HCT116 (cell line): ENCODE measurements at regions not wholly inside any gene's neighbourhood (a gene's known extent, or its start where the extent isn't known, plus 50 kb on each side); places are given as distances from the start of the nearest gene placed in this dataset.

Experiments
- ATAC-seq: fragments of 200-7000 bp; cut with Tn5 transposase; 2 replicates; pipeline ENCODE4 v1.9.1; 2020; ENCODE audit warnings: mild to moderate bottlenecking, moderate library complexity
- BruUV-seq: library from RNA; stranded (reverse); fragments of 400-500 nt; replicated peaks from 2 replicates; lab custom pipeline; 2021; lab: Mats Ljungman, UMichigan
- CTCF ChIA-PET: fragments of 300-600 bp; sonication (Branson Sonifier 250); formaldehyde crosslinking; loops from one replicate; lab custom pipeline; 2021; ENCODE audit warnings: antibody characterized with exemption; lab: Charles Lee
- POLR2A ChIA-PET: fragments of 300-600, 350-600 bp; sonication (Branson Sonifier 250); formaldehyde crosslinking; loops from one replicate; lab custom pipeline; 2021; ENCODE audit warnings: antibody characterized with exemption; lab: Charles Lee
- RAD21 ChIA-PET, 2 experiments: fragments of 300-600 bp; sonication (Branson Sonifier 250); formaldehyde crosslinking; loops; one replicate each; lab custom pipeline; 2023; ENCODE audit warnings: low total read pairs in 2 of 2; ENCODE audit not compliant: uncharacterized antibody in 2 of 2, unreplicated experiment in 2 of 2, low non-redundant PET in 1 of 2; lab: Charles Lee
- DNase-seq: peaks from one replicate; pipeline ENCODE4 v3.0.0-alpha.2; 2010; ENCODE audit warnings: low read depth, low spot score
- H2AFZ ChIP-seq: fragments of 200-600 bp; shearing (Covaris generic), sonication (generic); 2 replicates; pipeline ENCODE4 v1.6.1; 2017; ENCODE audit warnings: low read depth, mixed run types, mixed read lengths, antibody characterized with exemption, low read length; ENCODE audit not compliant: poor library complexity, severe bottlenecking
- H3K27ac ChIP-seq: 2 replicates; pipeline ENCODE4 v1.5.1; 2012; ENCODE audit warnings: low read depth, low read length
- H3K27me3 ChIP-seq: fragments of 200-600 bp; sonication (generic); 2 replicates; pipeline ENCODE4 v1.6.1; 2016; ENCODE audit warnings: mixed run types, low read length, mixed read lengths; ENCODE audit not compliant: insufficient read depth
- H3K36me3 ChIP-seq, 2 experiments: fragments of 200-500 bp in 1 of 2; fragments of 200-600 bp in 1 of 2; sonication (Bioruptor generic) in 1 of 2; sonication (generic) in 1 of 2; 2 replicates each; pipeline versions ENCODE4 v1.5.1 to v1.6.1; 2014 to 2016; ENCODE audit warnings: low read length in 2 of 2, inconsistent platforms in 1 of 2, mixed read lengths in 1 of 2, mixed run types in 1 of 2; ENCODE audit not compliant: insufficient read depth in 2 of 2, control insufficient read depth in 1 of 2
- H3K4me1 ChIP-seq, 2 experiments: fragments of 200-600 bp in 1 of 2; sonication (generic) in 1 of 2; 2 replicates each; pipeline versions ENCODE4 v1.5.1 to v1.6.1; 2012 to 2017; ENCODE audit warnings: low read length in 2 of 2, inconsistent platforms in 1 of 2, mild to moderate bottlenecking in 1 of 2, mixed read lengths in 1 of 2, mixed run types in 1 of 2, moderate library complexity in 1 of 2; ENCODE audit not compliant: insufficient read depth in 2 of 2, control insufficient read depth in 1 of 2
- H3K4me2 ChIP-seq: fragments of 200-600 bp; sonication (generic); 2 replicates; pipeline ENCODE4 v1.6.1; 2017; ENCODE audit warnings: mixed run types, low read length, mixed read lengths
- H3K4me3 ChIP-seq, 2 experiments: fragments of 200-600 bp in 1 of 2; sonication (generic) in 1 of 2; replicated peaks in 1 of 2; 2 replicates each; pipeline ENCODE4 v1.5.1; 2011 to 2016; ENCODE audit warnings: low read length in 2 of 2, control low read depth in 1 of 2, low read depth in 1 of 2, mild to moderate bottlenecking in 1 of 2, mixed read lengths in 1 of 2, mixed run types in 1 of 2
- H3K79me2 ChIP-seq: fragments of 200-600 bp; sonication (generic); 2 replicates; pipeline ENCODE4 v1.6.1; 2017; ENCODE audit warnings: mild to moderate bottlenecking, mixed run types, low read length, moderate library complexity, mixed read lengths; ENCODE audit not compliant: insufficient read depth
- H3K9ac ChIP-seq: fragments of 200-600 bp; sonication (generic); 2 replicates; pipeline ENCODE4 v1.6.1; 2016; ENCODE audit warnings: low read length, mixed read lengths
- H3K9me2 ChIP-seq: fragments of 200-600 bp; sonication (generic), shearing (Covaris generic); 2 replicates; pipeline ENCODE4 v1.6.1; 2017; ENCODE audit warnings: mixed run types, mild to moderate bottlenecking, moderate library complexity; ENCODE audit not compliant: insufficient read depth
- H3K9me3 ChIP-seq, 2 experiments: fragments of 200-500 bp in 1 of 2; fragments of 200-600 bp in 1 of 2; sonication (Bioruptor generic) in 1 of 2; sonication (generic) in 1 of 2; 2 replicates each; pipeline ENCODE4 v1.6.1; 2014 to 2017; ENCODE audit warnings: low read length in 2 of 2, mixed read lengths in 2 of 2, inconsistent platforms in 1 of 2, low read depth in 1 of 2, mild to moderate bottlenecking in 1 of 2, mixed run types in 1 of 2, moderate library complexity in 1 of 2; ENCODE audit not compliant: control insufficient read depth in 1 of 2, insufficient read depth in 1 of 2
- H4K20me1 ChIP-seq: fragments of 200-600 bp; sonication (generic), shearing (Covaris generic); 2 replicates; pipeline ENCODE4 v1.6.1; 2017; ENCODE audit warnings: mixed run types, mild to moderate bottlenecking, moderate library complexity; ENCODE audit not compliant: insufficient read depth
- CBX3 ChIP-seq: IDR thresholded peaks from 2 replicates; pipeline ENCODE4 v1.6.1; 2012; ENCODE audit warnings: low read depth
- CEBPB ChIP-seq: IDR thresholded peaks from 2 replicates; pipeline ENCODE4 v1.6.1; 2012; ENCODE audit warnings: low read depth
- CTCF ChIP-seq, 3 experiments: fragments of 200-600 bp in 1 of 3; sonication (generic) in 1 of 3; IDR thresholded peaks in 2 of 3; conservative IDR thresholded peaks in 1 of 3; 2 replicates each; pipeline ENCODE4 v1.5.1; 2012 to 2017; ENCODE audit warnings: low read depth in 2 of 3, low read length in 2 of 3, antibody characterized with exemption in 1 of 3, borderline replicate concordance in 1 of 3, control low read depth in 1 of 3, mild to moderate bottlenecking in 1 of 3, mixed read lengths in 1 of 3, mixed run types in 1 of 3, moderate library complexity in 1 of 3; ENCODE audit not compliant: insufficient read depth in 1 of 3
- EGR1 ChIP-seq: IDR thresholded peaks from 2 replicates; pipeline ENCODE4 v1.6.1; 2012; ENCODE audit warnings: low read depth
- ELF1 ChIP-seq: IDR thresholded peaks from 2 replicates; pipeline ENCODE4 v1.6.1; 2012; ENCODE audit warnings: low read depth, borderline replicate concordance
- EZH2 ChIP-seq: fragments of 200-600 bp; sonication (generic); IDR thresholded peaks from 2 replicates; pipeline ENCODE4 v1.6.1; 2017; ENCODE audit warnings: antibody characterized with exemption, mixed run types
- MAX ChIP-seq: IDR thresholded peaks from 2 replicates; pipeline ENCODE4 v1.6.1; 2012
- POLR2AphosphoS5 ChIP-seq: IDR thresholded peaks from 2 replicates; pipeline ENCODE4 v1.6.1; 2011; ENCODE audit warnings: mild to moderate bottlenecking, low read depth, low read length, moderate library complexity
- RAD21 ChIP-seq: IDR thresholded peaks from 2 replicates; pipeline ENCODE4 v1.6.1; 2012; ENCODE audit warnings: low read depth, mild to moderate bottlenecking
- SIN3A ChIP-seq: IDR thresholded peaks from 2 replicates; pipeline ENCODE4 v1.6.1; 2012; ENCODE audit warnings: low read depth
- SP1 ChIP-seq: IDR thresholded peaks from 2 replicates; pipeline ENCODE4 v1.6.1; 2012; ENCODE audit warnings: low read depth
- SRF ChIP-seq: IDR thresholded peaks from 2 replicates; pipeline ENCODE4 v1.6.1; 2012; ENCODE audit warnings: low read depth
- ZBTB33 ChIP-seq: IDR thresholded peaks from 2 replicates; pipeline ENCODE4 v1.6.1; 2011; ENCODE audit warnings: mild to moderate bottlenecking, low read length, moderate library complexity; ENCODE audit not compliant: insufficient replicate concordance; ENCODE audit errors: extremely low read depth
- ZFX ChIP-seq: fragments of 450-650 bp; IDR thresholded peaks from 2 replicates; pipeline ENCODE4 v1.6.1; 2017
- ZNF274 ChIP-seq: fragments of 200-500 bp; sonication (Bioruptor generic); IDR thresholded peaks from 2 replicates; pipeline ENCODE4 v1.6.1; 2014; ENCODE audit warnings: mild to moderate bottlenecking, low read depth, low read length, inconsistent platforms
- intact Hi-C: fragments of 100-400 bp; cut with micrococcal nuclease; formaldehyde crosslinking; loops from 2 replicates; pipeline ENCODE4 v1.10.0; 2022
- TF ChIP-seq, protein P1 (sequence below): IDR thresholded peaks from 2 replicates; pipeline ENCODE4 v1.6.1; 2012

DNA sequence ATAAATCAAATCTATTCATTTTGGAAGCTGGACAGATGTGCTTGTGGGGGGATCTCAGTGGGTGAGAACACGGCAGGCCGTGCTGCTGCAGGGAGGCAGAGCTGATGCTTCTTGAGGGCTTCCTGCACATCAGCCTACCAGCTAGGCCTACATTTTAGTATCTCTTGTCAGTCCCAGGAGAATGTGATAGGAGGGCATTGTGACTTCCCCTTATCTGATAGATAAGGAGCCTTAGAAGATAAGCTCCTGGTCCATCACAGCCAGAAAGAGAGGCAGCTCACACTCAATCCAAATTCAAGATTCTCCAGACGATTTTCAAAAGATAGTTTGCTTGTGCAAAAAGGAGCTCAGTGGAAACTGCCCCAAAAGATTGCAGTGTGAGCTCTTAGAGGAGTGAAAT, 89.0 kb downstream of the SHANK2 start:
- Histone ChIP-seq H3K4me1 (no peaks in the 10 kb centered on the region), H4K20me1 (no peaks in the 10 kb centered on the region), H3K27ac (no peak overlapping the region), H3K4me3 (no peak overlapping the region), H3K4me2 (no peak overlapping the region), H3K79me2 (no peaks in the 10 kb centered on the region)
- CTCF ChIA-PET = no interaction called here
- ATAC-seq = no peak
- no peak for TF ChIP-seq SP1
- no peak for TF ChIP-seq CBX3
- no peak for TF ChIP-seq SIN3A
- TF ChIP-seq, protein P1, sequence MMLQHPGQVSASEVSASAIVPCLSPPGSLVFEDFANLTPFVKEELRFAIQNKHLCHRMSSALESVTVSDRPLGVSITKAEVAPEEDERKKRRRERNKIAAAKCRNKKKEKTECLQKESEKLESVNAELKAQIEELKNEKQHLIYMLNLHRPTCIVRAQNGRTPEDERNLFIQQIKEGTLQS = no peak
- TF ChIP-seq ELF1 = no peak
- TF ChIP-seq CTCF (IDR thresholded peaks at IDR 0.05 in 2 of 3, conservative IDR thresholded peaks at IDR 0.05 in 1 of 3; ENCODE audit: borderline replicate concordance in 1 of 3, insufficient read depth in 1 of 3, low read depth in 2 of 3, low read length in 2 of 3) = no peak
- TF ChIP-seq MAX = no peak
- TF ChIP-seq EGR1 = no peak
- TF ChIP-seq, all 23 proteins: peak for 0
- intact Hi-C loops = no loop called here
- ChIA-PET RAD21 (no interaction called here), POLR2A (no interaction called here)
- H2AFZ ChIP-seq = no peak overlapping the region
- no peaks in the 10 kb centered on the region for H3K9me2 ChIP-seq
- no peaks in the 10 kb centered on the region for H3K9me3 ChIP-seq
- no peak for DNase-seq
- H3K9ac ChIP-seq = no peak overlapping the region
- no peaks in the 10 kb centered on the region for H3K36me3 ChIP-seq
- no TSS peak for BruUV-seq
- no peaks in the 10 kb centered on the region for H3K27me3 ChIP-seq

DNA sequence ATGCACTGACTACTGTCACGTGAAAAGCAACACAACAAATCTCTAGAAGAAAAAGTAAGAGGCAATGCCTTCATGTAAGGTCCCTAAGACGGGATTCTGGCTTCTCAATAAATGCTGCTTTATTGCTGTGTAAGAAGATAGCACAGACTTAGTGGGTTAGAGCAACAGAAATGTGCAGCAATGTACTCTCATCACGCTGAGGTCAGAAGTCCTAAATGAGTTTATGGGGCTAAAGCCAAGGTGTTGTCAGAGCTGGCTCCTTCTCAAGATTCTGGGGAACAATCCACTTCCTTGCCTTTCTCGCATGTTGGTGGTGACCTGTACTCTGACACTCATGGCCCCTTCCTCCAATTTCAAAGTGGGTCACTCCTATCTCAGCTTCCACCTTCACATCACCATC, 93.4 kb downstream of the SHANK2 start:
- Histone ChIP-seq H2AFZ (no peak overlapping the region), H3K79me2 (no peaks in the 10 kb centered on the region), H3K9me2 (no peaks in the 10 kb centered on the region), H3K4me1 (no peaks in the 10 kb centered on the region), H3K27ac (no peak overlapping the region), H3K4me2 (no peak overlapping the region), H3K27me3 (no peaks in the 10 kb centered on the region), H3K4me3 (no peak overlapping the region), H3K36me3 (no peaks in the 10 kb centered on the region), H3K9ac (no peak overlapping the region), H4K20me1 (no peaks in the 10 kb centered on the region), H3K9me3 (no peaks in the 10 kb centered on the region)
- no TSS peak for BruUV-seq
- ChIA-PET CTCF (no interaction called here), POLR2A (no interaction called here), RAD21 (no interaction called here)
- ATAC-seq (no peak), DNase-seq (no peak)
- intact Hi-C loops = no loop called here
- TF ChIP-seq SIN3A = no peak
- TF ChIP-seq ZNF274 = no peak
- TF ChIP-seq RAD21 = no peak
- TF ChIP-seq CTCF (IDR thresholded peaks at IDR 0.05 in 2 of 3, conservative IDR thresholded peaks at IDR 0.05 in 1 of 3; ENCODE audit: borderline replicate concordance in 1 of 3, insufficient read depth in 1 of 3, low read depth in 2 of 3, low read length in 2 of 3) = no peak
- no peak for TF ChIP-seq CEBPB
- no peak for TF ChIP-seq ZBTB33
- no peak for TF ChIP-seq EZH2
- TF ChIP-seq SRF = no peak
- no peak for TF ChIP-seq ZFX
- no peak for TF ChIP-seq POLR2AphosphoS5
